ENCODE measurements at regions not wholly inside any gene's neighbourhood (a gene's known extent, or its start where the extent isn't known, plus 50 kb on each side); places are given as distances from the start of the nearest gene placed in this dataset.

GRCh38 chr20:55424476-55424875, 580.8 kb downstream of the CBLN4 start:
- TF ChIP-seq, protein P1, sequence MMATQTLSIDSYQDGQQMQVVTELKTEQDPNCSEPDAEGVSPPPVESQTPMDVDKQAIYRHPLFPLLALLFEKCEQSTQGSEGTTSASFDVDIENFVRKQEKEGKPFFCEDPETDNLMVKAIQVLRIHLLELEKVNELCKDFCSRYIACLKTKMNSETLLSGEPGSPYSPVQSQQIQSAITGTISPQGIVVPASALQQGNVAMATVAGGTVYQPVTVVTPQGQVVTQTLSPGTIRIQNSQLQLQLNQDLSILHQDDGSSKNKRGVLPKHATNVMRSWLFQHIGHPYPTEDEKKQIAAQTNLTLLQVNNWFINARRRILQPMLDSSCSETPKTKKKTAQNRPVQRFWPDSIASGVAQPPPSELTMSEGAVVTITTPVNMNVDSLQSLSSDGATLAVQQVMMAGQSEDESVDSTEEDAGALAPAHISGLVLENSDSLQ (IDR thresholded peaks at IDR 0.05): no peak
- TF ChIP-seq FOXA1 (IDR thresholded peaks at IDR 0.05) (no peak), ELF4 (IDR thresholded peaks at IDR 0.05) (no peak), NFRKB (IDR thresholded peaks at IDR 0.05) (no peak), L3MBTL2 (conservative IDR thresholded peaks at IDR 0.05) (no peak), HDGF (IDR thresholded peaks at IDR 0.05; ENCODE audit: borderline replicate concordance) (no peak), FOXM1 (IDR thresholded peaks at IDR 0.05; ENCODE audit: borderline replicate concordance) (no peak), BHLHE40 (IDR thresholded peaks at IDR 0.05; ENCODE audit: borderline replicate concordance) (no peak), FOXK2 (IDR thresholded peaks at IDR 0.05) (no peak)
